Sigmoid colon (tissue), 6 donors: ENCODE measurements at regions not wholly inside any gene's neighbourhood (a gene's known extent, or its start where the extent isn't known, plus 50 kb on each side); places are given as distances from the start of the nearest gene placed in this dataset.

Source experiments
- DNase-seq: peaks from one replicate; pipeline ENCODE4 v3.0.0-alpha.2; 2019
- H3K27ac ChIP-seq, 4 donors: fragments of 200-600 bp; sonication (generic); one replicate each; pipeline ENCODE4 v1.5.1; 2016 to 2019; ENCODE audit warnings: mild to moderate bottlenecking in 1 of 4
- H3K27me3 ChIP-seq, 3 donors: fragments of 200-600 bp; sonication (generic); one replicate each; pipeline ENCODE4 v1.5.1; 2019; ENCODE audit warnings: mild to moderate bottlenecking in 1 of 3
- H3K36me3 ChIP-seq, 4 donors: fragments of 200-600 bp; sonication (generic); one replicate each; pipeline ENCODE4 v1.5.1; 2016 to 2019
- H3K4me1 ChIP-seq, 4 donors: fragments of 200-600 bp; sonication (generic); one replicate each; pipeline ENCODE4 v1.5.1; 2017 to 2019
- H3K4me3 ChIP-seq, 4 donors: fragments of 200-600 bp; sonication (generic); one replicate each; pipeline ENCODE4 v1.5.1; 2017 to 2019; ENCODE audit warnings: mild to moderate bottlenecking in 2 of 4, moderate library complexity in 1 of 4
- H3K9me3 ChIP-seq, 4 donors: fragments of 200-600 bp in 3 of 4; sonication (generic) in 3 of 4; one replicate each; pipeline versions ENCODE4 v1.5.1 to v1.6.1; 2013 to 2019
- CTCF ChIP-seq, 4 experiments: fragments of 450-650 bp in 3 of 4; fragments of 200-600 bp in 1 of 4; IDR thresholded peaks; one replicate each; pipeline ENCODE4 v1.5.1; 2016 to 2019; ENCODE audit warnings: antibody characterized with exemption in 4 of 4, mild to moderate bottlenecking in 3 of 4, moderate library complexity in 2 of 4
- EP300 ChIP-seq, 4 donors: sonication (generic); formaldehyde crosslinking; IDR thresholded peaks; one replicate each; pipeline ENCODE4 v1.6.1; 2017; ENCODE audit warnings: antibody characterized with exemption in 4 of 4
- POLR2A ChIP-seq, 2 donors: fragments of 450-650 bp; IDR thresholded peaks; one replicate each; pipeline ENCODE4 v1.6.1; 2016; ENCODE audit warnings: antibody characterized with exemption in 2 of 2, mild to moderate bottlenecking in 2 of 2, moderate library complexity in 2 of 2
- POLR2AphosphoS5 ChIP-seq, 4 donors: sonication (generic); formaldehyde crosslinking; IDR thresholded peaks; one replicate each; pipeline ENCODE4 v1.6.1; 2017; ENCODE audit warnings: antibody characterized with exemption in 4 of 4
- WGBS, 2 donors: extraction: QIAGEN DNeasy Blood & Tissue Kit; methylation state at CpG; one replicate each; pipeline ENCODE4 v1.1.7; 2013; 5-methylcytosine and 5-hydroxymethylcytosine counted together
- intact Hi-C: fragments of 100-400 bp; cut with DNase I; formaldehyde crosslinking; loops from one replicate; pipeline ENCODE4 v1.15.1; 2023
- donor health status: healthy with polysubstance abuse.
- donor health status: healthy.

GRCh38 chr7:110139056-110139455 is 951.9 kb upstream of the LRRN3 start:
- intact Hi-C loops, result no loop called here
- TF ChIP-seq EP300 (IDR thresholded peaks at IDR 0.05), result no peak
- no peak for TF ChIP-seq CTCF (IDR thresholded peaks at IDR 0.05)
- no peak for TF ChIP-seq POLR2A (IDR thresholded peaks at IDR 0.05)
- TF ChIP-seq POLR2AphosphoS5 (IDR thresholded peaks at IDR 0.05), result no peak
- Histone ChIP-seq H3K27me3 (no peaks in the 10 kb centered on the region), H3K36me3 (no peaks in the 10 kb centered on the region), H3K4me1 (no peaks in the 10 kb centered on the region), H3K4me3 (no peak overlapping the region), H3K27ac (no peak overlapping the region), H3K9me3 (no peaks in the 10 kb centered on the region)
- no peak for DNase-seq

- Histone ChIP-seq H3K4me1 (no peaks in the 10 kb centered on the region), H3K36me3 (no peaks in the 10 kb centered on the region), H3K27me3 (no peaks in the 10 kb centered on the region), H3K9me3 (no peaks in the 10 kb centered on the region), H3K4me3 (no peak overlapping the region), H3K27ac (no peak overlapping the region)
- TF ChIP-seq POLR2AphosphoS5 (IDR thresholded peaks at IDR 0.05), result no peak
- TF ChIP-seq EP300 (IDR thresholded peaks at IDR 0.05), result no peak
- TF ChIP-seq POLR2A (IDR thresholded peaks at IDR 0.05), result no peak
- TF ChIP-seq CTCF (IDR thresholded peaks at IDR 0.05), result no peak
- WGBS, 2 donors, result 59 to 61% methylated on average over 1 of the region's 1 CpG
- intact Hi-C loops, result no loop called here
- no peak for DNase-seq
These were observed 947.9 kb upstream of the LRRN3 start for GRCh38 chr7:110142939-110143526.

- intact Hi-C loops, result no loop called here
- 89 to 90% methylated on average over 1 of the region's 1 CpG for WGBS, 2 donors
- no peaks in the 10 kb centered on the region for H3K9me3 ChIP-seq
- no peaks in the 10 kb centered on the region for H3K4me1 ChIP-seq
- DNase-seq, result no peak
- no peak overlapping the region for H3K27ac ChIP-seq
- TF ChIP-seq POLR2A (IDR thresholded peaks at IDR 0.05) (no peak), EP300 (IDR thresholded peaks at IDR 0.05) (no peak), CTCF (IDR thresholded peaks at IDR 0.05) (no peak), POLR2AphosphoS5 (IDR thresholded peaks at IDR 0.05) (no peak)
- no peaks in the 10 kb centered on the region for H3K27me3 ChIP-seq
- H3K36me3 ChIP-seq, result no peaks in the 10 kb centered on the region
- H3K4me3 ChIP-seq, result no peak overlapping the region
These were observed 946.3 kb upstream of the LRRN3 start for GRCh38 chr7:110144599-110144998.

- Histone ChIP-seq H3K4me3 (no peak overlapping the region), H3K27me3 (no peaks in the 10 kb centered on the region), H3K4me1 (no peaks in the 10 kb centered on the region), H3K27ac (no peak overlapping the region), H3K36me3 (no peaks in the 10 kb centered on the region), H3K9me3 (no peaks in the 10 kb centered on the region)
- DNase-seq, result peak; percentile 48
- WGBS, 2 donors, result 73 to 89% methylated on average over 6 of the region's 6 CpGs
- TF ChIP-seq POLR2AphosphoS5 (IDR thresholded peaks at IDR 0.05) (no peak), POLR2A (IDR thresholded peaks at IDR 0.05) (no peak), CTCF (IDR thresholded peaks at IDR 0.05) (no peak), EP300 (IDR thresholded peaks at IDR 0.05) (no peak)
- intact Hi-C loops, result no loop called here
These were observed 942.9 kb upstream of the LRRN3 start for GRCh38 chr7:110148054-110148453.

GRCh38 chr7:110153222-110153621 is 937.7 kb upstream of the LRRN3 start:
- no peaks in the 10 kb centered on the region for H3K36me3 ChIP-seq
- no peaks in the 10 kb centered on the region for H3K4me1 ChIP-seq
- no peak for DNase-seq
- no peak overlapping the region for H3K4me3 ChIP-seq
- intact Hi-C loops, result no loop called here
- no peak overlapping the region for H3K27ac ChIP-seq
- H3K27me3 ChIP-seq, result no peaks in the 10 kb centered on the region
- 22 to 64% methylated on average over 3 of the region's 3 CpGs for WGBS, 2 donors
- TF ChIP-seq POLR2A (IDR thresholded peaks at IDR 0.05) (no peak), CTCF (IDR thresholded peaks at IDR 0.05) (no peak), EP300 (IDR thresholded peaks at IDR 0.05) (no peak)
- no peaks in the 10 kb centered on the region for H3K9me3 ChIP-seq
